ENCODE measurements at regions not wholly inside any gene's neighbourhood (a gene's known extent, or its start where the extent isn't known, plus 50 kb on each side); places are given as distances from the start of the nearest gene placed in this dataset.

- 95 to 97% methylated on average over 3 of the region's 3 CpGs for WGBS, 2 donors (ENCODE audit: low coverage in 1 of 2)
- H3K27ac ChIP-seq: no peak overlapping the region
- H3K9me3 ChIP-seq: no peaks in the 10 kb centered on the region
- no peak for DNase-seq
- no peak overlapping the region for H3K4me3 ChIP-seq
- intact Hi-C loops (cut with DNase I; ENCODE audit: low total_unique reads): no loop called here
- no peaks in the 10 kb centered on the region for H3K27me3 ChIP-seq
- no peaks in the 10 kb centered on the region for H3K36me3 ChIP-seq
- in situ Hi-C loops (cut with MboI; ENCODE audit: low pct_ligation_motif_present in 1 of 4, low pct_unique_long_range_greater_than_20kb in 1 of 4, low sequenced_read_pairs in 3 of 4): no loop called here
- TF ChIP-seq POLR2AphosphoS5 (IDR thresholded peaks at IDR 0.05) (no peak), CTCF (IDR thresholded peaks at IDR 0.05) (no peak), EP300 (IDR thresholded peaks at IDR 0.05; ENCODE audit: low read depth) (no peak), POLR2A (IDR thresholded peaks at IDR 0.05) (no peak)
- no peaks in the 10 kb centered on the region for H3K4me1 ChIP-seq
These were observed 605.8 kb upstream of the CAMK1G start for GRCh38 chr1:208977638-208978256.

GRCh38 chr1:208979776-208980175 is 603.7 kb upstream of the CAMK1G start:
- intact Hi-C loops (cut with DNase I; ENCODE audit: low total_unique reads) (no loop called here), in situ Hi-C loops (cut with MboI; ENCODE audit: low pct_ligation_motif_present in 1 of 4, low pct_unique_long_range_greater_than_20kb in 1 of 4, low sequenced_read_pairs in 3 of 4) (no loop called here)
- no peak overlapping the region for H3K27ac ChIP-seq
- no peaks in the 10 kb centered on the region for H3K27me3 ChIP-seq
- H3K4me1 ChIP-seq: no peaks in the 10 kb centered on the region
- no peaks in the 10 kb centered on the region for H3K9me3 ChIP-seq
- TF ChIP-seq POLR2AphosphoS5 (IDR thresholded peaks at IDR 0.05) (no peak), CTCF (IDR thresholded peaks at IDR 0.05) (no peak), EP300 (IDR thresholded peaks at IDR 0.05; ENCODE audit: low read depth) (no peak), POLR2A (IDR thresholded peaks at IDR 0.05) (no peak)
- DNase-seq: no peak
- H3K36me3 ChIP-seq: no peaks in the 10 kb centered on the region
- no peak overlapping the region for H3K4me3 ChIP-seq
- WGBS, 2 donors (ENCODE audit: low coverage in 1 of 2): 84% methylated on average over 1 of the region's 1 CpG; no CpG with 5 or more reads in 1 of the 2 donors

GRCh38 chr1:208980605-208981004 is 602.9 kb upstream of the CAMK1G start:
- no peaks in the 10 kb centered on the region for H3K27me3 ChIP-seq
- intact Hi-C loops (cut with DNase I; ENCODE audit: low total_unique reads): no loop called here

GRCh38 chr1:208985231-208985630 is 598.3 kb upstream of the CAMK1G start:
- H3K4me3 ChIP-seq: no peak overlapping the region
- in situ Hi-C loops (cut with MboI; ENCODE audit: low pct_ligation_motif_present in 1 of 4, low pct_unique_long_range_greater_than_20kb in 1 of 4, low sequenced_read_pairs in 3 of 4): no loop called here
- H3K4me1 ChIP-seq: peaks cover 3 to 11% (median 8%) of the 10 kb centered on the region in 4 donors
- H3K27ac ChIP-seq: no peak overlapping the region
- no peak for DNase-seq
- no peaks in the 10 kb centered on the region for H3K9me3 ChIP-seq
- H3K36me3 ChIP-seq: no peaks in the 10 kb centered on the region
- WGBS, 2 donors (ENCODE audit: low coverage in 1 of 2): 64 to 82% methylated on average over 1 of the region's 1 CpG
- no peak for TF ChIP-seq EP300 (IDR thresholded peaks at IDR 0.05; ENCODE audit: low read depth)
- TF ChIP-seq POLR2AphosphoS5 (IDR thresholded peaks at IDR 0.05): no peak
- no peak for TF ChIP-seq POLR2A (IDR thresholded peaks at IDR 0.05)
- TF ChIP-seq CTCF (IDR thresholded peaks at IDR 0.05): no peak
- H3K27me3 ChIP-seq: no peaks in the 10 kb centered on the region
- intact Hi-C loops (cut with DNase I; ENCODE audit: low total_unique reads): no loop called here

More at GRCh38 chr1:208980605-208981004, 602.9 kb upstream of the CAMK1G start:
- 54 to 92% methylated on average over 1 of the region's 1 CpG for WGBS, 2 donors (ENCODE audit: low coverage in 1 of 2)
- no peak overlapping the region for H3K27ac ChIP-seq
- H3K4me3 ChIP-seq: no peak overlapping the region
- no peaks in the 10 kb centered on the region for H3K9me3 ChIP-seq
- in situ Hi-C loops (cut with MboI; ENCODE audit: low pct_ligation_motif_present in 1 of 4, low pct_unique_long_range_greater_than_20kb in 1 of 4, low sequenced_read_pairs in 3 of 4): no loop called here
- H3K4me1 ChIP-seq: no peaks in the 10 kb centered on the region
- no peaks in the 10 kb centered on the region for H3K36me3 ChIP-seq
- no peak for TF ChIP-seq CTCF (IDR thresholded peaks at IDR 0.05)
- no peak for TF ChIP-seq POLR2A (IDR thresholded peaks at IDR 0.05)
- no peak for TF ChIP-seq EP300 (IDR thresholded peaks at IDR 0.05; ENCODE audit: low read depth)
- TF ChIP-seq POLR2AphosphoS5 (IDR thresholded peaks at IDR 0.05): no peak
- DNase-seq: no peak
